ENCODE measurements at regions not wholly inside any gene's neighbourhood (a gene's known extent, or its start where the extent isn't known, plus 50 kb on each side); places are given as distances from the start of the nearest gene placed in this dataset.

DNA sequence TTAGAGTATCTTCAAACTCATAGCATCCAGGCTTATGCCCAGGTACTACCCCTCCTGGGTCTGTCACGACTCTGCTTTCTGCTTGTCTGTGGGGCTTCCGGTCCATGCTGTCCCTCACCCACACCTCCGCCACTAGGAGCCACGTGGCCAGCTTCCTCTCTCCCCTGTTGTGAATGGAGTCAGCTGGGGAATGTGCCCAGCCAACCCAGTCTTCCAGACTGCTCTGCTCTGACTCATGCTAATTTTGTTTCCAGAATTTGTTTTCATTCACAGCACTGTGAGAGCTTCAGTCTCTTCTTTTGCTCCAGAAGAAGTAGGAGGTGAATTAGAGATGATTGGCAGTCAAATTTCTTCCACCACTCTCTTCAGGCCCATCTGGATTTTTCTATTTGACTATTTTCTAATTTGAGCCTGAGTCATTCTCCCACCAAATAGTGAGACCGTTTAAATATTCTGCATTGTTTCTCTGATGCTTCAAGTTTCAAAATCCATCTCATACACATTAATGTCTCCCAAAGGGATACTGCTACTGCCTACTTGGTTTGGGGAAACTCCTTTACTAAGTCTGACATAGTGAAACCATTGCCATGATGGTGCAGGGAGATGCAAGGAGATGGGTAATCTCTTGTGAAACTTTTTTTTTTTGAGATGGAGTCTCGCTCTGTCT is 424.1 kb upstream of the KIF2A start:
- TF ChIP-seq, protein P1, sequence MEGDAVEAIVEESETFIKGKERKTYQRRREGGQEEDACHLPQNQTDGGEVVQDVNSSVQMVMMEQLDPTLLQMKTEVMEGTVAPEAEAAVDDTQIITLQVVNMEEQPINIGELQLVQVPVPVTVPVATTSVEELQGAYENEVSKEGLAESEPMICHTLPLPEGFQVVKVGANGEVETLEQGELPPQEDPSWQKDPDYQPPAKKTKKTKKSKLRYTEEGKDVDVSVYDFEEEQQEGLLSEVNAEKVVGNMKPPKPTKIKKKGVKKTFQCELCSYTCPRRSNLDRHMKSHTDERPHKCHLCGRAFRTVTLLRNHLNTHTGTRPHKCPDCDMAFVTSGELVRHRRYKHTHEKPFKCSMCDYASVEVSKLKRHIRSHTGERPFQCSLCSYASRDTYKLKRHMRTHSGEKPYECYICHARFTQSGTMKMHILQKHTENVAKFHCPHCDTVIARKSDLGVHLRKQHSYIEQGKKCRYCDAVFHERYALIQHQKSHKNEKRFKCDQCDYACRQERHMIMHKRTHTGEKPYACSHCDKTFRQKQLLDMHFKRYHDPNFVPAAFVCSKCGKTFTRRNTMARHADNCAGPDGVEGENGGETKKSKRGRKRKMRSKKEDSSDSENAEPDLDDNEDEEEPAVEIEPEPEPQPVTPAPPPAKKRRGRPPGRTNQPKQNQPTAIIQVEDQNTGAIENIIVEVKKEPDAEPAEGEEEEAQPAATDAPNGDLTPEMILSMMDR (IDR thresholded peaks at IDR 0.05; ENCODE audit: low read depth, low read length) = no peak
- TF ChIP-seq POLR2A (IDR thresholded peaks at IDR 0.05; ENCODE audit: extremely low read depth, insufficient read length) (no peak), MYC (IDR thresholded peaks at IDR 0.05; ENCODE audit: low read depth, low read length) (no peak)
- TF ChIP-seq, protein P2, sequence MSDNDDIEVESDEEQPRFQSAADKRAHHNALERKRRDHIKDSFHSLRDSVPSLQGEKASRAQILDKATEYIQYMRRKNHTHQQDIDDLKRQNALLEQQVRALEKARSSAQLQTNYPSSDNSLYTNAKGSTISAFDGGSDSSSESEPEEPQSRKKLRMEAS (IDR thresholded peaks at IDR 0.05; ENCODE audit: low read depth, low read length) = no peak

Data from NB4 (cell line).